Fibroblast of the aortic adventitia (primary cell): ENCODE measurements at regions not wholly inside any gene's neighbourhood (a gene's known extent, or its start where the extent isn't known, plus 50 kb on each side); places are given as distances from the start of the nearest gene placed in this dataset.

Source experiments
- DNase-seq: peaks from one replicate; pipeline ENCODE4 v3.0.0-alpha.2; 2010; ENCODE audit warnings: low read depth
- H3K4me3 ChIP-seq: 2 replicates; pipeline ENCODE4 v1.5.1; 2011; ENCODE audit warnings: low read depth, mild to moderate bottlenecking, control low read depth, low read length, moderate library complexity
- TF ChIP-seq, protein P1 (sequence below): IDR thresholded peaks from 2 replicates; pipeline ENCODE4 v1.5.1; 2011; ENCODE audit warnings: mild to moderate bottlenecking, low read length, control low read depth, inconsistent platforms; ENCODE audit not compliant: insufficient read depth

DNA sequence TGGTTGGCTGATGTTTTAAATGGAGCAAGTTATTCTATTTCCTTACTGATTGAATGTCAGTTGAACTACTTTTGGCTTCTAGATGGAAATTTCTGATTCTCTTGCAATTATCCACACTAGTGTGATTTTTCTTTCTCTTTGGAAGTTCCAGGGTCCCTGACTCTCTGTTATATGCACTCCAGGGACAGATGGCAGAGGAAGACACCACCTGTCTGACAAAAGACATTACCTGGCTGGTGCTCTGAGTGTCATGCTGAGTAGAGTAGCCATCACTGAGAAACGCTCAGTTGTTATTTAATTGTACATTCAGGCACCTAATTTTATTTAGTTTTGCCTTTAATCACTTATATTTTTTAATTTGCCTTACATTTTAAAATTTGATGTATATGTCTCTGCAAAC is 105.4 kb upstream of the TLL1 start:
- TF ChIP-seq, protein P1, sequence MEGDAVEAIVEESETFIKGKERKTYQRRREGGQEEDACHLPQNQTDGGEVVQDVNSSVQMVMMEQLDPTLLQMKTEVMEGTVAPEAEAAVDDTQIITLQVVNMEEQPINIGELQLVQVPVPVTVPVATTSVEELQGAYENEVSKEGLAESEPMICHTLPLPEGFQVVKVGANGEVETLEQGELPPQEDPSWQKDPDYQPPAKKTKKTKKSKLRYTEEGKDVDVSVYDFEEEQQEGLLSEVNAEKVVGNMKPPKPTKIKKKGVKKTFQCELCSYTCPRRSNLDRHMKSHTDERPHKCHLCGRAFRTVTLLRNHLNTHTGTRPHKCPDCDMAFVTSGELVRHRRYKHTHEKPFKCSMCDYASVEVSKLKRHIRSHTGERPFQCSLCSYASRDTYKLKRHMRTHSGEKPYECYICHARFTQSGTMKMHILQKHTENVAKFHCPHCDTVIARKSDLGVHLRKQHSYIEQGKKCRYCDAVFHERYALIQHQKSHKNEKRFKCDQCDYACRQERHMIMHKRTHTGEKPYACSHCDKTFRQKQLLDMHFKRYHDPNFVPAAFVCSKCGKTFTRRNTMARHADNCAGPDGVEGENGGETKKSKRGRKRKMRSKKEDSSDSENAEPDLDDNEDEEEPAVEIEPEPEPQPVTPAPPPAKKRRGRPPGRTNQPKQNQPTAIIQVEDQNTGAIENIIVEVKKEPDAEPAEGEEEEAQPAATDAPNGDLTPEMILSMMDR = no peak
- no peak for DNase-seq
- no peak overlapping the region for H3K4me3 ChIP-seq

GRCh38 chr4:165768281-165768680 is 104.8 kb upstream of the TLL1 start:
- H3K4me3 ChIP-seq = no peak overlapping the region
- TF ChIP-seq, protein P1 = no peak
- no peak for DNase-seq

- TF ChIP-seq, protein P1 = no peak
- no peak for DNase-seq
- no peak overlapping the region for H3K4me3 ChIP-seq
These were observed 98.7 kb upstream of the TLL1 start for GRCh38 chr4:165774326-165774725.

DNA sequence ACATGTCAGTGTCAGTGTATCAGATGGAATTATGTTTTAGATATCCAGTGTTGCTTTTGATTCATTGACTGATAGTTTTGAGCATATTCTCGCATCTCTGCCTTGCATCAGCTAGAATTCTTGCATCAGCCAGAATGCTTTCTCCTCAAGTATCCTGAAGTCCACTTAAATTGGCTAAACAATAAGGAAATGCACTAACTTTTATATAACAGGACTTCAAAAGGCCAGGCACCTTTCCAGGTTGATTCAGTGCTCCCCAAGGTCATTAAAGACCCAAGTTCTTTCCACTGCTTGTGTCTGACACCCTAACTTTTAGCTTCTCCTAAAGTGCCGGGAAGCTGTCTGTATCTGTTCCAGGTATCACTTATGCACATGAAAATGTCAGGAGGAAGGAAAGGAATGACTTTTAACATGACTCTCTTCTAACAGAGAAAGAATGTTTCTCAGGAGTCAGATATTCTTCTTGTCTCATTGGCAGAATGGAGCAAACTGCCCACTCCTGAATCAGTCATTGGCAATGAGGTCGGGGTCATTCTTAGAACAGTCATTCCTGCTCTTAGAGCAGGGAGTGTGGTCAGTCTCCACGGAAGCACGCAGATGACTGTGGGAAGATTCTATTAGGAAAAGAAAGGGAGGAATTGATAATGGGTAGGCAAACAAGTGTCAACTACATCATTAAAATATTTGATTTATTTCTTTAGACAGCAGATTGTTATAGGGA is 92.9 kb upstream of the TLL1 start:
- peak; percentile 81 for DNase-seq
- no peak overlapping the region for H3K4me3 ChIP-seq
- TF ChIP-seq, protein P1 = no peak

DNA sequence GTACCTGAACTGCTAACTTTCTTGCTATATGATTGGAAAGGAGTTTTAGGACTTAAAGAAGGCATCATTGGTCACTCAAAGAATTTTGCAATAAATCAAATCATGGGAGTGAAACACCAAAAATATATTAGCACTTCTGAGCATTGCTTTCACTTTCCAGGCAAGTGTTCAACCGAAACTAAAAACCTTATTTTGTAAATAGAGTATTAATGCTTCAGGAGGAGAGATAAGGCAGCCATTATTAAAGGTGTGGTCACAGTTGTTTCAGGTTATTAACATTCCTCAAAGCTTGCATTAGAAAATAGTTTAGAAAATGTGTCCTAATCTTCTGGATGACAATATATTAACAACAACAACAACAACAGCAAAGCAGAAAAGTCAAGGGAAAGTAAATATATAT is 92.3 kb upstream of the TLL1 start:
- TF ChIP-seq, protein P1 = no peak
- no peak overlapping the region for H3K4me3 ChIP-seq
- peak; percentile 27 for DNase-seq

DNA sequence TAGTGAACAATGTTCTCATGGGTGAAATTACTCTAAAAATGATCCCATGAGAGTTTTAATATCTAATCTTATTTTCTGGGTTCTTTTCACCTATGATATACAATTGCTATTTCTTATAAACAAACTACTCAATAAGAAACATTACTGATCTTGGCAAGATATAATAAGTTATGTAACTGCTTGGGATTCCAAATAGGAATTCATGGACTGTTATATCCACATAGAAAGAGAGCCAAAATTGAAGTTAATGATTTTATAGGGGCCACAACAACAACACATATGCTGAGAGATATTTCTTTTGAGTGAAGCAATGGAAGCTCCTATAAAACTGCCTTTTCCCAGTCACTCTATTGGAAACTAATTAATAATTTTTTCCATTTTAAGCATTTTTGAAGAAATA is 90.4 kb upstream of the TLL1 start:
- no peak for DNase-seq
- H3K4me3 ChIP-seq = no peak overlapping the region
- TF ChIP-seq, protein P1 = no peak

DNA sequence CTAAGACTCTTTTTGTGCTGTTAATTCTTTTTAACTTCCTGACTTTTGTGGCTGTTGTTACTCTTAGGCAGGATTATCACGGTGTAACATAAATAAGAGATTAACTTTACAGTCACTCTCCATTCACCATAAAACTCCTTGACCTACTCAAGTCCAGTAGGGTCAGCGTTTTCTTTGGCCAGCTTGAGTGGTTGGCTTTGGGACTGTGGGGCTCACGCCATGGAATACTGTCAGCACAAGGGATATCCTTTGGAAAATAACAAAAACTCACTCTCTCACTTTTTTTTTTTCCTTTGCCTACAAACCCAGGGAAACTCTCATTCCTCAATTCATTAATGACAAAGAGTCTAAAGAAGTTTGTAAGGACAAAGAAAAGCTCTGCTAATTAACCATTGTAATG is 89.4 kb upstream of the TLL1 start:
- no peak for DNase-seq
- TF ChIP-seq, protein P1 = no peak
- H3K4me3 ChIP-seq = no peak overlapping the region
